Sigmoid colon (tissue), 6 donors: ENCODE measurements at regions not wholly inside any gene's neighbourhood (a gene's known extent, or its start where the extent isn't known, plus 50 kb on each side); places are given as distances from the start of the nearest gene placed in this dataset.

Source experiments
- DNase-seq: peaks from one replicate; pipeline ENCODE4 v3.0.0-alpha.2; 2019
- H3K27ac ChIP-seq, 4 donors: fragments of 200-600 bp; sonication (generic); one replicate each; pipeline ENCODE4 v1.5.1; 2016 to 2019; ENCODE audit warnings: mild to moderate bottlenecking in 1 of 4
- H3K27me3 ChIP-seq, 3 donors: fragments of 200-600 bp; sonication (generic); one replicate each; pipeline ENCODE4 v1.5.1; 2019; ENCODE audit warnings: mild to moderate bottlenecking in 1 of 3
- H3K36me3 ChIP-seq, 4 donors: fragments of 200-600 bp; sonication (generic); one replicate each; pipeline ENCODE4 v1.5.1; 2016 to 2019
- H3K4me1 ChIP-seq, 4 donors: fragments of 200-600 bp; sonication (generic); one replicate each; pipeline ENCODE4 v1.5.1; 2017 to 2019
- H3K4me3 ChIP-seq, 4 donors: fragments of 200-600 bp; sonication (generic); one replicate each; pipeline ENCODE4 v1.5.1; 2017 to 2019; ENCODE audit warnings: mild to moderate bottlenecking in 2 of 4, moderate library complexity in 1 of 4
- H3K9me3 ChIP-seq, 4 donors: fragments of 200-600 bp in 3 of 4; sonication (generic) in 3 of 4; one replicate each; pipeline versions ENCODE4 v1.5.1 to v1.6.1; 2013 to 2019
- CTCF ChIP-seq, 4 experiments: fragments of 450-650 bp in 3 of 4; fragments of 200-600 bp in 1 of 4; IDR thresholded peaks; one replicate each; pipeline ENCODE4 v1.5.1; 2016 to 2019; ENCODE audit warnings: antibody characterized with exemption in 4 of 4, mild to moderate bottlenecking in 3 of 4, moderate library complexity in 2 of 4
- EP300 ChIP-seq, 4 donors: sonication (generic); formaldehyde crosslinking; IDR thresholded peaks; one replicate each; pipeline ENCODE4 v1.6.1; 2017; ENCODE audit warnings: antibody characterized with exemption in 4 of 4
- POLR2A ChIP-seq, 2 donors: fragments of 450-650 bp; IDR thresholded peaks; one replicate each; pipeline ENCODE4 v1.6.1; 2016; ENCODE audit warnings: antibody characterized with exemption in 2 of 2, mild to moderate bottlenecking in 2 of 2, moderate library complexity in 2 of 2
- POLR2AphosphoS5 ChIP-seq, 4 donors: sonication (generic); formaldehyde crosslinking; IDR thresholded peaks; one replicate each; pipeline ENCODE4 v1.6.1; 2017; ENCODE audit warnings: antibody characterized with exemption in 4 of 4
- WGBS, 2 donors: extraction: QIAGEN DNeasy Blood & Tissue Kit; methylation state at CpG; one replicate each; pipeline ENCODE4 v1.1.7; 2013; 5-methylcytosine and 5-hydroxymethylcytosine counted together
- intact Hi-C: fragments of 100-400 bp; cut with DNase I; formaldehyde crosslinking; loops from one replicate; pipeline ENCODE4 v1.15.1; 2023
- donor health status: healthy with polysubstance abuse.
- donor health status: healthy.

- WGBS, 2 donors, result 75 to 80% methylated on average over 3 of the region's 3 CpGs
- Histone ChIP-seq H3K27me3 (no peaks in the 10 kb centered on the region), H3K4me3 (no peak overlapping the region), H3K4me1 (no peaks in the 10 kb centered on the region), H3K27ac (no peak overlapping the region), H3K36me3 (no peaks in the 10 kb centered on the region), H3K9me3 (peaks cover 0 to 5% (median 1%) of the 10 kb centered on the region in 4 donors)
- no peak for DNase-seq
- intact Hi-C loops, result no loop called here
- TF ChIP-seq POLR2A (IDR thresholded peaks at IDR 0.05) (no peak), POLR2AphosphoS5 (IDR thresholded peaks at IDR 0.05) (no peak), CTCF (IDR thresholded peaks at IDR 0.05) (no peak), EP300 (IDR thresholded peaks at IDR 0.05) (no peak)
Measured at GRCh38 chr13:53220038-53220437, 191.4 kb downstream of the OLFM4 start.

GRCh38 chr13:53237696-53238095 is 209.1 kb downstream of the OLFM4 start:
- intact Hi-C loops, result no loop called here
- H3K27me3 ChIP-seq, result no peaks in the 10 kb centered on the region
- H3K27ac ChIP-seq, result no peak overlapping the region
- H3K9me3 ChIP-seq, result no peaks in the 10 kb centered on the region
- H3K36me3 ChIP-seq, result no peaks in the 10 kb centered on the region
- no peak overlapping the region for H3K4me3 ChIP-seq
- DNase-seq, result no peak
- H3K4me1 ChIP-seq, result peaks cover 0 to 6% (median 6%) of the 10 kb centered on the region in 4 donors
- TF ChIP-seq EP300 (IDR thresholded peaks at IDR 0.05) (no peak), CTCF (IDR thresholded peaks at IDR 0.05) (no peak), POLR2A (IDR thresholded peaks at IDR 0.05) (no peak), POLR2AphosphoS5 (IDR thresholded peaks at IDR 0.05) (no peak)
- WGBS, 2 donors, result 49 to 59% methylated on average over 8 of the region's 8 CpGs

GRCh38 chr13:53238261-53238660 is 209.6 kb downstream of the OLFM4 start:
- DNase-seq, result no peak
- no peaks in the 10 kb centered on the region for H3K36me3 ChIP-seq
- WGBS, 2 donors, result 20 to 42% methylated on average over 10 of the region's 10 CpGs
- H3K4me3 ChIP-seq, result no peak overlapping the region
- no peak overlapping the region for H3K27ac ChIP-seq
- no peaks in the 10 kb centered on the region for H3K27me3 ChIP-seq
- no peak for TF ChIP-seq POLR2A (IDR thresholded peaks at IDR 0.05)
- no peak for TF ChIP-seq EP300 (IDR thresholded peaks at IDR 0.05)
- no peak for TF ChIP-seq CTCF (IDR thresholded peaks at IDR 0.05)
- TF ChIP-seq POLR2AphosphoS5 (IDR thresholded peaks at IDR 0.05), result no peak
- H3K4me1 ChIP-seq, result peaks cover 0 to 6% (median 6%) of the 10 kb centered on the region in 4 donors
- no peaks in the 10 kb centered on the region for H3K9me3 ChIP-seq
- intact Hi-C loops, result no loop called here

- H3K36me3 ChIP-seq, result no peaks in the 10 kb centered on the region
- TF ChIP-seq CTCF (IDR thresholded peaks at IDR 0.05) (no peak), POLR2A (IDR thresholded peaks at IDR 0.05) (no peak), POLR2AphosphoS5 (IDR thresholded peaks at IDR 0.05) (no peak)
- no peak overlapping the region for H3K27ac ChIP-seq
- no peaks in the 10 kb centered on the region for H3K27me3 ChIP-seq
- no peak for DNase-seq
- H3K4me1 ChIP-seq, result peaks cover 0 to 6% (median 6%) of the 10 kb centered on the region in 4 donors
- WGBS, 2 donors, result 69 to 74% methylated on average over 14 of the region's 14 CpGs
- intact Hi-C loops, result no loop called here
- H3K9me3 ChIP-seq, result no peaks in the 10 kb centered on the region
- no peak overlapping the region for H3K4me3 ChIP-seq
Measured at GRCh38 chr13:53240401-53241025, 211.9 kb downstream of the OLFM4 start.

- Histone ChIP-seq H3K36me3 (no peaks in the 10 kb centered on the region), H3K4me1 (peaks cover 0 to 6% (median 6%) of the 10 kb centered on the region in 4 donors), H3K4me3 (no peak overlapping the region), H3K9me3 (no peaks in the 10 kb centered on the region), H3K27me3 (no peaks in the 10 kb centered on the region), H3K27ac (no peak overlapping the region)
- WGBS, 2 donors, result 33 to 60% methylated on average over 5 of the region's 5 CpGs
- intact Hi-C loops, result no loop called here
- DNase-seq, result no peak
- TF ChIP-seq POLR2A (IDR thresholded peaks at IDR 0.05) (no peak), CTCF (IDR thresholded peaks at IDR 0.05) (no peak), POLR2AphosphoS5 (IDR thresholded peaks at IDR 0.05) (no peak), EP300 (IDR thresholded peaks at IDR 0.05) (no peak)
Measured at GRCh38 chr13:53241891-53242348, 213.3 kb downstream of the OLFM4 start.
